ENCODE measurements at regions not wholly inside any gene's neighbourhood (a gene's known extent, or its start where the extent isn't known, plus 50 kb on each side); places are given as distances from the start of the nearest gene placed in this dataset.

GRCh38 chr2:46813680-46814079, 101.9 kb downstream of the MCFD2 start:
- Histone ChIP-seq H3K79me2 (ENCODE audit: insufficient read depth, low read length) (no peaks in the 10 kb centered on the region), H3K27ac (ENCODE audit: low read depth, low read length) (no peak overlapping the region), H3K9me2 (ENCODE audit: insufficient read depth) (no peaks in the 10 kb centered on the region), H3K27me3 (ENCODE audit: insufficient read depth, low read length) (no peaks in the 10 kb centered on the region), H3K4me1 (ENCODE audit: control insufficient read depth in 1 of 2, insufficient read depth in 2 of 2, low read length in 2 of 2) (peaks cover 0 to 15% of the 10 kb centered on the region in 2 experiments; a peak in 1 of 4 replicates), H2AFZ (ENCODE audit: low read depth, low read length, poor library complexity, severe bottlenecking) (no peak overlapping the region), H3K9ac (ENCODE audit: low read length) (no peak overlapping the region), H3K4me3 (replicated peaks in 1 of 2; ENCODE audit: low read depth in 1 of 2, low read length in 2 of 2) (no peak overlapping the region), H3K9me3 (ENCODE audit: control insufficient read depth in 1 of 2, insufficient read depth in 1 of 2, low read depth in 1 of 2, low read length in 2 of 2) (no peaks in the 10 kb centered on the region), H3K4me2 (ENCODE audit: low read length) (no peak overlapping the region), H4K20me1 (ENCODE audit: insufficient read depth) (no peaks in the 10 kb centered on the region), H3K36me3 (ENCODE audit: control insufficient read depth in 1 of 2, insufficient read depth in 2 of 2, low read length in 2 of 2) (no peaks in the 10 kb centered on the region)
- intact Hi-C loops (cut with micrococcal nuclease) = no loop called here
- ATAC-seq = no peak
- POLR2A ChIA-PET = no interaction called here
- no peak for DNase-seq (ENCODE audit: low read depth, low spot score)
- CTCF ChIA-PET = interaction anchor here (1.5 kb wide), 1 partner anchor 9 kb away, joined by 3 read pairs; no protein-coding TSS in a partner anchor
- RAD21 ChIA-PET (ENCODE audit: low non-redundant PET in 1 of 2, low total read pairs in 2 of 2, uncharacterized antibody in 2 of 2, unreplicated experiment in 2 of 2) = no interaction called here
- no peak for TF ChIP-seq SRF (IDR thresholded peaks at IDR 0.05; ENCODE audit: low read depth)
- TF ChIP-seq POLR2A (IDR thresholded peaks at IDR 0.05; ENCODE audit: borderline replicate concordance, extremely low read depth, insufficient read depth, insufficient read length) = no peak
- TF ChIP-seq CEBPB (IDR thresholded peaks at IDR 0.05; ENCODE audit: low read depth) = no peak
- TF ChIP-seq, protein P1, sequence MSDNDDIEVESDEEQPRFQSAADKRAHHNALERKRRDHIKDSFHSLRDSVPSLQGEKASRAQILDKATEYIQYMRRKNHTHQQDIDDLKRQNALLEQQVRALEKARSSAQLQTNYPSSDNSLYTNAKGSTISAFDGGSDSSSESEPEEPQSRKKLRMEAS (IDR thresholded peaks at IDR 0.05) = no peak
- no peak for TF ChIP-seq ZFX (IDR thresholded peaks at IDR 0.05)
- TF ChIP-seq POLR2AphosphoS5 (IDR thresholded peaks at IDR 0.05; ENCODE audit: low read depth, low read length) = no peak
- TF ChIP-seq, protein P2, sequence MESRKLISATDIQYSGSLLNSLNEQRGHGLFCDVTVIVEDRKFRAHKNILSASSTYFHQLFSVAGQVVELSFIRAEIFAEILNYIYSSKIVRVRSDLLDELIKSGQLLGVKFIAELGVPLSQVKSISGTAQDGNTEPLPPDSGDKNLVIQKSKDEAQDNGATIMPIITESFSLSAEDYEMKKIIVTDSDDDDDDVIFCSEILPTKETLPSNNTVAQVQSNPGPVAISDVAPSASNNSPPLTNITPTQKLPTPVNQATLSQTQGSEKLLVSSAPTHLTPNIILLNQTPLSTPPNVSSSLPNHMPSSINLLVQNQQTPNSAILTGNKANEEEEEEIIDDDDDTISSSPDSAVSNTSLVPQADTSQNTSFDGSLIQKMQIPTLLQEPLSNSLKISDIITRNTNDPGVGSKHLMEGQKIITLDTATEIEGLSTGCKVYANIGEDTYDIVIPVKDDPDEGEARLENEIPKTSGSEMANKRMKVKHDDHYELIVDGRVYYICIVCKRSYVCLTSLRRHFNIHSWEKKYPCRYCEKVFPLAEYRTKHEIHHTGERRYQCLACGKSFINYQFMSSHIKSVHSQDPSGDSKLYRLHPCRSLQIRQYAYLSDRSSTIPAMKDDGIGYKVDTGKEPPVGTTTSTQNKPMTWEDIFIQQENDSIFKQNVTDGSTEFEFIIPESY (IDR thresholded peaks at IDR 0.05; ENCODE audit: extremely low read depth, insufficient replicate concordance, low read length) = no peak
- no peak for TF ChIP-seq JUND (IDR thresholded peaks at IDR 0.05)
- no peak for TF ChIP-seq EGR1 (IDR thresholded peaks at IDR 0.05; ENCODE audit: low read depth)
- no TSS peak for BruUV-seq (replicated peaks)

DNA sequence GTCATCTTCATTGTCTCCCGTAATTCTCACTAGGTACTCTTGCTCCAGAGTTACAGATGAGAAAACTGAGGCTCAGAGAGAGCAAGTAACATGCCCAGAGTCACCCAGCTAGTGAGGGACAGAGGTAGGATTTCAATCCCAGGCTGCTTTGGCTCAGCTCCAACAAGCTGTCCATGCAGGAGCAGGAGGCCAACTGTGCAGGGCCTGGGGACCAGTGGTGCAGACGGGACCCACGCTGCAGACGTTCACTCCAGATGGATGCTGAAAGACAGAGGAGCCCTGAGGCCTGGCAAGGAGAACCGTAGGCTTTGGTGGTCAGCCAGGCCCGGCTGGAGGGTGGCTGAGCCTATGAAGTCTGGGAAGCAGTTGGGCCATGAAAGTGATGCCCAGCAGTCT, 102.6 kb downstream of the MCFD2 start:
- Histone ChIP-seq H3K27me3 (ENCODE audit: insufficient read depth, low read length) (no peaks in the 10 kb centered on the region), H3K79me2 (ENCODE audit: insufficient read depth, low read length) (no peaks in the 10 kb centered on the region), H3K4me3 (replicated peaks in 1 of 2; ENCODE audit: low read depth in 1 of 2, low read length in 2 of 2) (no peak overlapping the region), H3K4me2 (ENCODE audit: low read length) (no peak overlapping the region), H3K36me3 (ENCODE audit: control insufficient read depth in 1 of 2, insufficient read depth in 2 of 2, low read length in 2 of 2) (no peaks in the 10 kb centered on the region), H3K9me2 (ENCODE audit: insufficient read depth) (no peaks in the 10 kb centered on the region), H3K9ac (ENCODE audit: low read length) (no peak overlapping the region), H2AFZ (ENCODE audit: low read depth, low read length, poor library complexity, severe bottlenecking) (no peak overlapping the region), H3K4me1 (ENCODE audit: control insufficient read depth in 1 of 2, insufficient read depth in 2 of 2, low read length in 2 of 2) (peaks cover 0 to 15% of the 10 kb centered on the region in 2 experiments; a peak in 1 of 4 replicates), H3K27ac (ENCODE audit: low read depth, low read length) (no peak overlapping the region), H3K9me3 (ENCODE audit: control insufficient read depth in 1 of 2, insufficient read depth in 1 of 2, low read depth in 1 of 2, low read length in 2 of 2) (no peaks in the 10 kb centered on the region), H4K20me1 (ENCODE audit: insufficient read depth) (no peaks in the 10 kb centered on the region)
- RAD21 ChIA-PET (ENCODE audit: low non-redundant PET in 1 of 2, low total read pairs in 2 of 2, uncharacterized antibody in 2 of 2, unreplicated experiment in 2 of 2) = no interaction called here
- POLR2A ChIA-PET = no interaction called here
- intact Hi-C loops (cut with micrococcal nuclease) = no loop called here
- BruUV-seq (replicated peaks) = no TSS peak
- ATAC-seq (no peak), DNase-seq (ENCODE audit: low read depth, low spot score) (no peak)
- CTCF ChIA-PET = interaction anchor here (1.5 kb wide), 1 partner anchor 8 kb away, joined by 3 read pairs; no protein-coding TSS in a partner anchor
- TF ChIP-seq, protein P3, sequence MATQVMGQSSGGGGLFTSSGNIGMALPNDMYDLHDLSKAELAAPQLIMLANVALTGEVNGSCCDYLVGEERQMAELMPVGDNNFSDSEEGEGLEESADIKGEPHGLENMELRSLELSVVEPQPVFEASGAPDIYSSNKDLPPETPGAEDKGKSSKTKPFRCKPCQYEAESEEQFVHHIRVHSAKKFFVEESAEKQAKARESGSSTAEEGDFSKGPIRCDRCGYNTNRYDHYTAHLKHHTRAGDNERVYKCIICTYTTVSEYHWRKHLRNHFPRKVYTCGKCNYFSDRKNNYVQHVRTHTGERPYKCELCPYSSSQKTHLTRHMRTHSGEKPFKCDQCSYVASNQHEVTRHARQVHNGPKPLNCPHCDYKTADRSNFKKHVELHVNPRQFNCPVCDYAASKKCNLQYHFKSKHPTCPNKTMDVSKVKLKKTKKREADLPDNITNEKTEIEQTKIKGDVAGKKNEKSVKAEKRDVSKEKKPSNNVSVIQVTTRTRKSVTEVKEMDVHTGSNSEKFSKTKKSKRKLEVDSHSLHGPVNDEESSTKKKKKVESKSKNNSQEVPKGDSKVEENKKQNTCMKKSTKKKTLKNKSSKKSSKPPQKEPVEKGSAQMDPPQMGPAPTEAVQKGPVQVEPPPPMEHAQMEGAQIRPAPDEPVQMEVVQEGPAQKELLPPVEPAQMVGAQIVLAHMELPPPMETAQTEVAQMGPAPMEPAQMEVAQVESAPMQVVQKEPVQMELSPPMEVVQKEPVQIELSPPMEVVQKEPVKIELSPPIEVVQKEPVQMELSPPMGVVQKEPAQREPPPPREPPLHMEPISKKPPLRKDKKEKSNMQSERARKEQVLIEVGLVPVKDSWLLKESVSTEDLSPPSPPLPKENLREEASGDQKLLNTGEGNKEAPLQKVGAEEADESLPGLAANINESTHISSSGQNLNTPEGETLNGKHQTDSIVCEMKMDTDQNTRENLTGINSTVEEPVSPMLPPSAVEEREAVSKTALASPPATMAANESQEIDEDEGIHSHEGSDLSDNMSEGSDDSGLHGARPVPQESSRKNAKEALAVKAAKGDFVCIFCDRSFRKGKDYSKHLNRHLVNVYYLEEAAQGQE (IDR thresholded peaks at IDR 0.05; ENCODE audit: low read depth) = no peak
- no peak for TF ChIP-seq SRF (IDR thresholded peaks at IDR 0.05; ENCODE audit: low read depth)
- TF ChIP-seq, protein P1 (IDR thresholded peaks at IDR 0.05) = no peak
- no peak; the same call in 1 of the 2 replicates for TF ChIP-seq ZFX (IDR thresholded peaks at IDR 0.05)
- TF ChIP-seq SIN3A (IDR thresholded peaks at IDR 0.05; ENCODE audit: low read depth) = no peak
- no peak for TF ChIP-seq SP1 (IDR thresholded peaks at IDR 0.05; ENCODE audit: low read depth)
- no peak for TF ChIP-seq JUND (IDR thresholded peaks at IDR 0.05)
- no peak for TF ChIP-seq POLR2A (IDR thresholded peaks at IDR 0.05; ENCODE audit: borderline replicate concordance, extremely low read depth, insufficient read depth, insufficient read length)
- no peak for TF ChIP-seq TCF7L2 (IDR thresholded peaks at IDR 0.05; ENCODE audit: borderline replicate concordance, extremely low read depth, insufficient read depth, insufficient read length)
- no peak for TF ChIP-seq ZNF274 (IDR thresholded peaks at IDR 0.05; ENCODE audit: low read depth, low read length)
